ENCODE measurements at regions not wholly inside any gene's neighbourhood (a gene's known extent, or its start where the extent isn't known, plus 50 kb on each side); places are given as distances from the start of the nearest gene placed in this dataset.

- no peak overlapping the region for H3K4me3 ChIP-seq
- peak in 7 of 8 experiments; percentile 43 to 95 (median 85) for ATAC-seq (replicated peaks in 6 of 8)
- WGBS, 10 experiments: 0 to 83% (median 20%) methylated on average over 1 to 2 of the region's 2 CpGs; no CpG with 5 or more reads in 3 of the 10 experiments
- in situ Hi-C loops (cut with MboI; ENCODE audit: low pct_unique_long_range_greater_than_20kb in 2 of 9, low sequenced_read_pairs in 9 of 9, unreplicated experiment in 9 of 9): loop anchor here in 1 of 9 experiments (25.0 kb wide), 1 partner anchor 251 kb away; no protein-coding TSS in a partner anchor
- H3K27ac ChIP-seq: no peak overlapping the region
- H3K4me1 ChIP-seq (replicated peaks in 1 of 2): peaks cover 8% of the 10 kb centered on the region in 2 donors
These were observed 360.4 kb downstream of the SLC4A3 start for GRCh38 chr2:219987830-219988229.

DNA sequence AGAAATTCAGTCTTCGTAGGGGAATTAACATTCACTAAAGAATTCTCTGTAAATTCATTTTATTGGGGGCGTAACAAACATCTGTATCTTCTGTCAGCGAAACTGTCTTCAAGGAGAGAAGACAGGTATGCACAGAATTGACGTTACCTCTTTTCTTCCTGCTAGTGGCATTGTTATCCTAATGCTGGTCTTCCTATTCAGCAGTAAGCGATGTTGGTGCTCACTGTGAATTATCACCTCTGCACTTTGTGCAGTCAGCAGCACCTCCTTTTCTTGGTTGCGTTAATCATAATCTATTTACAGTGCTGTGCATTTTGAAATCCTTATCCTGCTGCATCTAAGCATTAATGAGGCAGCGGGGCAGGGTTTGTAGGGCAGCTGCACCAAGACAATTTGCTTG, 362.3 kb downstream of the SLC4A3 start:
- Histone ChIP-seq H3K4me1 (replicated peaks in 1 of 2) (peaks cover 8% of the 10 kb centered on the region in 2 donors), H3K4me3 (no peak overlapping the region), H3K27ac (no peak overlapping the region)
- in situ Hi-C loops (cut with MboI; ENCODE audit: low pct_unique_long_range_greater_than_20kb in 2 of 9, low sequenced_read_pairs in 9 of 9, unreplicated experiment in 9 of 9): loop anchor here in 1 of 9 experiments (25.0 kb wide), 1 partner anchor 252 kb away; no protein-coding TSS in a partner anchor
- peak in 5 of 8 experiments; percentile 32 to 82 (median 68) for ATAC-seq (replicated peaks in 6 of 8)
- 54 to 84% (median 69%) methylated on average over 1 to 7 of the region's 7 CpGs; no CpG with 5 or more reads in 2 of the 10 experiments for WGBS, 10 experiments

DNA sequence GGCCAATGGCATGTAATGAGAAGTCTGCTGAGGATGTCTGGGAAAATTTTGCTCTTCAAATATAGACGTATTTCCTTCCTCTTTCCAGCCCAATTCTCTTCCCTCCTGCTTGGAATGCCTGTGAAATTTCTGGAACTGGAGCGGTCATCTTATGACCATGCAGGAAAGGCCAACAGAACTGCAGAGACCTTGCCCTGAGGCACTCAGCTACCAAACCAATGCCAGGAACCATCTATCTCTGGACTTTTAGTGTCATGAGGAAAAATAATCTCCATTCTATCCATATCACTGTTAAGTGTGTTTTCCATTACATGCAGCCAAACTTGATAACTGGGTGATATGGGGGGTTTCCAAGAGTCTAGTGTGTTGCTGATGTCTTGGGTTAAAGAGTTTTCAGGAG, 363.7 kb downstream of the SLC4A3 start:
- in situ Hi-C loops (cut with MboI; ENCODE audit: low pct_unique_long_range_greater_than_20kb in 2 of 9, low sequenced_read_pairs in 9 of 9, unreplicated experiment in 9 of 9): loop anchor here in 1 of 9 experiments (25.0 kb wide), 1 partner anchor 254 kb away; no protein-coding TSS in a partner anchor
- ATAC-seq (replicated peaks in 6 of 8): no peak
- no peak overlapping the region for H3K4me3 ChIP-seq
- H3K4me1 ChIP-seq (replicated peaks in 1 of 2): peaks cover 8% of the 10 kb centered on the region in 2 donors
- 8 to 93% (median 78%) methylated on average over 1 to 2 of the region's 2 CpGs; no CpG with 5 or more reads in 6 of the 10 experiments for WGBS, 10 experiments
- no peak overlapping the region for H3K27ac ChIP-seq

GRCh38 chr2:219995399-219995798, 368.0 kb downstream of the SLC4A3 start:
- Histone ChIP-seq H3K27ac (no peak overlapping the region), H3K4me3 (no peak overlapping the region), H3K4me1 (replicated peaks in 1 of 2) (peaks cover 3 to 5% of the 10 kb centered on the region in 2 donors)
- ATAC-seq (replicated peaks in 6 of 8): no peak
- in situ Hi-C loops (cut with MboI; ENCODE audit: low pct_unique_long_range_greater_than_20kb in 2 of 9, low sequenced_read_pairs in 9 of 9, unreplicated experiment in 9 of 9): loop anchor here in 1 of 9 experiments (25.0 kb wide), 1 partner anchor 258 kb away; no protein-coding TSS in a partner anchor
- 0 to 100% (median 89%) methylated on average over 1 to 5 of the region's 5 CpGs; no CpG with 5 or more reads in 2 of the 10 experiments for WGBS, 10 experiments

DNA sequence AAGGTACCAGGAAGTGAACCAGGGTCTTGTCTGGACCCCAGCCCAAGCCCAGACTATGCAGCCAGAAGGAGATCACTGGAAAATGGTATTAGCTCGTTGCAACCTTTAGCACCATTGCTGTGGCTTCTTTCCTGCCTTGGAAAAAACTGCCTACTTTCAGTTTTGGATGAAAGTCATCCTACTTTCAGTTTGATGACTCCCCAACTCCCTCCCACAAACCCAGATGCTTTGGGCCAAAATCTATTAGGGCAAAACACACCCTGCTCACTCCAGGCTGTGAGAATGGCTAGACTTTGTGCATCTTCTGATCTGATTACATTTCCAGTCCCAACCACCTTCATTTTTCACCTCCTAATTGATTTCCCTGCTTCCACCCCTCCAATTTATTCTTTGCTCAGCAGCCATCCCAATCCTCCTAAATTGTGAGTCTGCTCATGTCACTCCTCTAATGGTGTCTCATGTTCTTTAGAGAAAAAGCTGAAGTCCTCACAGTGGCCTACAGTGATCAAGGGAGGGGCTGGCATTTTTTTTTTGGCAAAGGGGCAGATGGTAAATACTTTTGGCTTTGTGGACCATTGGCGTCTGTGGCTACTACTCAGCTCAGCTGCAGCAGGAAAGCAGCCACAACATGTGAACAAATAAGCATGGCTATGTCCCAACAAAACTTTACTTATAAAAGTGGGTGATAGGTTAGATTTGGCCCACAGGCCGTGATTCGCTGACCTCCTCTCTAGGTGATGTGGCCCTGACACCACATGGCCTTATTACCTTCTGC, 368.7 kb downstream of the SLC4A3 start:
- Histone ChIP-seq H3K4me3 (no peak overlapping the region), H3K4me1 (replicated peaks in 1 of 2) (peaks cover 3 to 5% of the 10 kb centered on the region in 2 donors), H3K27ac (no peak overlapping the region)
- no peak for ATAC-seq (replicated peaks in 6 of 8)
- in situ Hi-C loops (cut with MboI; ENCODE audit: low pct_unique_long_range_greater_than_20kb in 2 of 9, low sequenced_read_pairs in 9 of 9, unreplicated experiment in 9 of 9): loop anchor here in 1 of 9 experiments (25.0 kb wide), 1 partner anchor 259 kb away; no protein-coding TSS in a partner anchor
- WGBS, 10 experiments: 33 to 100% (median 72%) methylated on average over 1 to 3 of the region's 4 CpGs; no CpG with 5 or more reads in 1 of the 10 experiments

DNA sequence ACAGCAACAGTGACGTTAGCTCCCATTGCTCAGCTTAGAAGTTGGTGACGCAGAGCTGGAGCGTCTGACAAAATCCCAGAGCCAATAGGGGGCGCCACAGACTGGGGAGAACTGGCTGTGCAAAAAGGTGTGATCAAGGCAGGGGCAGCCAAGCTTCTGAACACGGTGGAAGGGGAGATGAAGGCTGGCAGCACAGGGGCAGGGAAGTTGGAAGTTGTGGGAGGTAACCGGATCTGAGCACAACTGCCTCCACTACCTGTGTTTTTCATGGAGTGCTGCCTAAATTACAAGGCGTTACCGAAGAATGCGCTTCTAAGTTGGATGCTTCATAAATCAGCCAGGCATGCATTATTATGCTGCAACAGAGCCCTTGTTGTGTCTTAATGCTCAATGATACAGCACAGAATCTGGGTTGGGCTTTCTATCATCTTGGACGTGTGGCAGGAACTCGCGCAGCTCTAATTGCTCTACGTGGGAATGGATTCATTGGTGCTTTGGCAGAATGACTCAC, 370.0 kb downstream of the SLC4A3 start:
- Histone ChIP-seq H3K4me1 (replicated peaks in 1 of 2) (peaks cover 3 to 5% of the 10 kb centered on the region in 2 donors), H3K4me3 (no peak overlapping the region), H3K27ac (no peak overlapping the region)
- ATAC-seq (replicated peaks in 6 of 8): peak in 5 of 8 experiments; percentile 66 to 92 (median 84)
- 62 to 100% (median 82%) methylated on average over 3 to 9 of the region's 13 CpGs; no CpG with 5 or more reads in 3 of the 10 experiments for WGBS, 10 experiments
- in situ Hi-C loops (cut with MboI; ENCODE audit: low pct_unique_long_range_greater_than_20kb in 2 of 9, low sequenced_read_pairs in 9 of 9, unreplicated experiment in 9 of 9): loop anchor here in 1 of 9 experiments (25.0 kb wide), 1 partner anchor 260 kb away; no protein-coding TSS in a partner anchor

- peak in 3 of 8 experiments; percentile 65 to 99 (median 90) for ATAC-seq (replicated peaks in 6 of 8)
- H3K4me3 ChIP-seq: no peak overlapping the region
- no peak overlapping the region for H3K27ac ChIP-seq
- WGBS, 10 experiments: 60 to 100% (median 88%) methylated on average over 1 to 3 of the region's 3 CpGs; no CpG with 5 or more reads in 5 of the 10 experiments
- H3K4me1 ChIP-seq (replicated peaks in 1 of 2): peaks cover 3 to 5% of the 10 kb centered on the region in 2 donors
- in situ Hi-C loops (cut with MboI; ENCODE audit: low pct_unique_long_range_greater_than_20kb in 2 of 9, low sequenced_read_pairs in 9 of 9, unreplicated experiment in 9 of 9): loop anchor here in 1 of 9 experiments (25.0 kb wide), 1 partner anchor 261 kb away; no protein-coding TSS in a partner anchor
These were observed 370.7 kb downstream of the SLC4A3 start for GRCh38 chr2:219998107-219998506.

DNA sequence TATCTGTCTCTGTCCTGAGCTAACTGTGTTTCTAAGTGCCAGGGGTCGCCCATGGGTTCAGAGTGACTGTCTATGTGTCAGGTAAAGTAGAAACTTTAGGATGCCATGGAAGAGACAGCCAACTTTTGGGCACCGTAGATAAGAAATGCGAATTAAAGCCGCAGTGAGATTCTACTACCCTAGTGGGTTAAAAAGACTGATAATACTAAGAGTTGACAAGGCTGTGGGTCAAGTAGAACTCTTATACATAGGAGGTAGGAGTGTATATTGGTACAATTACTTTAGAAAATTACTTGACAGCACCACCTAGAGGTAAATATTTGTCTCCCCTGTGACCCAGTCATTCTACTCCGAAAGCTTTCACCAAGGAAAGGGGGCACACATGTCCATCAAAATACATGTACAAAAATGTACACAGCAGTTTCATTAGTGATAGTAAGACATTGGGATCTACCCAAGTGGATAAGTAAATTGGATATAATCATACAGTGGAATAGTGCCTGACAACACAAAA, 371.3 kb downstream of the SLC4A3 start:
- 73 to 100% (median 94%) methylated on average over 3 to 5 of the region's 5 CpGs; no CpG with 5 or more reads in 2 of the 10 experiments for WGBS, 10 experiments
- in situ Hi-C loops (cut with MboI; ENCODE audit: low pct_unique_long_range_greater_than_20kb in 2 of 9, low sequenced_read_pairs in 9 of 9, unreplicated experiment in 9 of 9): loop anchor here in 1 of 9 experiments (25.0 kb wide), 1 partner anchor 261 kb away; no protein-coding TSS in a partner anchor
- Histone ChIP-seq H3K4me1 (replicated peaks in 1 of 2) (peaks cover 3 to 5% of the 10 kb centered on the region in 2 donors), H3K27ac (no peak overlapping the region), H3K4me3 (no peak overlapping the region)
- no peak for ATAC-seq (replicated peaks in 6 of 8)

- H3K4me3 ChIP-seq: no peak overlapping the region
- in situ Hi-C loops (cut with MboI; ENCODE audit: low pct_unique_long_range_greater_than_20kb in 2 of 9, low sequenced_read_pairs in 9 of 9, unreplicated experiment in 9 of 9): no loop called here
- ATAC-seq (replicated peaks in 6 of 8): no peak
- WGBS, 10 experiments: 0 to 100% (median 83%) methylated on average over 1 to 3 of the region's 3 CpGs; no CpG with 5 or more reads in 3 of the 10 experiments
- H3K4me1 ChIP-seq (replicated peaks in 1 of 2): peaks cover 3 to 5% of the 10 kb centered on the region in 2 donors
- no peak overlapping the region for H3K27ac ChIP-seq
These were observed 372.6 kb downstream of the SLC4A3 start for GRCh38 chr2:220000080-220000479.

GRCh38 chr2:220000586-220000985, 373.2 kb downstream of the SLC4A3 start:
- no peak overlapping the region for H3K4me3 ChIP-seq
- H3K27ac ChIP-seq: no peak overlapping the region
- in situ Hi-C loops (cut with MboI; ENCODE audit: low pct_unique_long_range_greater_than_20kb in 2 of 9, low sequenced_read_pairs in 9 of 9, unreplicated experiment in 9 of 9): no loop called here
- ATAC-seq (replicated peaks in 6 of 8): no peak
- 70 to 100% (median 92%) methylated on average over 1 to 2 of the region's 4 CpGs; no CpG with 5 or more reads in 7 of the 10 experiments for WGBS, 10 experiments
- peaks cover 5% of the 10 kb centered on the region in 2 donors for H3K4me1 ChIP-seq (replicated peaks in 1 of 2)

DNA sequence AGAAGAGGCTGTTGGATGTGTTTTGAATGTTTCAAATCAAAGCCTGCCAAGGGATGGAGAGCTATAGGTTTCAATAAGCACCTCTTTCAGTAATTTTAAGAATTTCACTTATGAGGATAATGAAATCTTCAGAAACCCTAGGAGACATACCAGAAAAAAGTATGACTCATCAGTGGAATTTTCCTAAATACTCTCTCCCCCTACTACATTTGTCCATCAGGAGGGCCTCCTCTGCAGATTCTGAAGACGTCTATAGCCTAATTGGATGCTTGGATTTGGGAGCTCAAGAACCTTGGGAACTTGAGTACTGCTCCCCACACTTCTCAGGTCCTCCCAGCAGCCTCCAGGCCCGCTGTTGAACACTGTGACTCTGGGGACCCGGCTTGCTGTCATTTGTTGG, 374.3 kb downstream of the SLC4A3 start:
- no peak overlapping the region for H3K27ac ChIP-seq
- 0 to 100% (median 10%) methylated on average over 1 to 3 of the region's 3 CpGs; no CpG with 5 or more reads in 5 of the 10 experiments for WGBS, 10 experiments

DNA sequence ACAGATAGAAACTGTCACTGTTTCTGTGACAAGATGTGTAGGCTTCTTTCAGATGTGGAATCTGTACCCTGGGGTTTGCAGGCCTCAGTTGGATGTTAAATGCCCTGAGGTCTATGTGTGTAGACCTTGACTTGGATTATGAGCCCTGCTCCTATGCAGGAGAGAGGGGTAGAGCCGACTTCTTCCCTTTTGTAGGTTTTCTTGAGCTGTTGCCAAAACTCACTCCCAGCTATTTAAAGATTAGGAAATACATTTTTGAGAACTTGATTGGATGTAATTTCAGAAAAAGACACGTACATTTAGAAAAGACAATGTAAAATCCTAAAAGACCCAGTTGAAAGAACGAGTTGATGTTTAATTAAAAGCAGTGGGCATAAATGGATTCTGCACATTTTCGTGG, 374.8 kb downstream of the SLC4A3 start:
- in situ Hi-C loops (cut with MboI; ENCODE audit: low pct_unique_long_range_greater_than_20kb in 2 of 9, low sequenced_read_pairs in 9 of 9, unreplicated experiment in 9 of 9): no loop called here
- H3K4me1 ChIP-seq (replicated peaks in 1 of 2): peaks cover 11% of the 10 kb centered on the region in 2 donors
- H3K27ac ChIP-seq: no peak overlapping the region
- no peak overlapping the region for H3K4me3 ChIP-seq
- 12 to 94% (median 84%) methylated on average over 3 to 4 of the region's 4 CpGs; no CpG with 5 or more reads in 1 of the 10 experiments for WGBS, 10 experiments
- ATAC-seq (replicated peaks in 6 of 8): no peak

More for the DNA sequence above, 374.3 kb downstream of the SLC4A3 start:
- in situ Hi-C loops (cut with MboI; ENCODE audit: low pct_unique_long_range_greater_than_20kb in 2 of 9, low sequenced_read_pairs in 9 of 9, unreplicated experiment in 9 of 9): no loop called here
- Histone ChIP-seq H3K4me3 (no peak overlapping the region), H3K4me1 (replicated peaks in 1 of 2) (peaks cover 11% of the 10 kb centered on the region in 2 donors)
- no peak for ATAC-seq (replicated peaks in 6 of 8)

Measured in motor neuron (in vitro differentiated cells).